H9 (cell line): ENCODE measurements at regions not wholly inside any gene's neighbourhood (a gene's known extent, or its start where the extent isn't known, plus 50 kb on each side); places are given as distances from the start of the nearest gene placed in this dataset.

ENCODE experiments used
- DNase-seq: peaks from one replicate; pipeline ENCODE4 v3.0.0-alpha.2; 2017
- H2AFZ ChIP-seq: one replicate; pipeline ENCODE4 v1.6.1; 2013; ENCODE audit warnings: mild to moderate bottlenecking, low read length, control low read depth, moderate library complexity
- H2AK5ac ChIP-seq: 2 replicates; pipeline ENCODE4 v1.6.1; 2013; ENCODE audit warnings: low read length, control low read depth, mixed read lengths; ENCODE audit not compliant: insufficient read length
- H2BK120ac ChIP-seq: one replicate; pipeline ENCODE4 v1.6.1; 2013; ENCODE audit warnings: low read depth, mild to moderate bottlenecking, low read length, control low read depth, inconsistent platforms; ENCODE audit not compliant: poor library complexity, severe bottlenecking
- H2BK12ac ChIP-seq: 2 replicates; pipeline ENCODE4 v1.6.1; 2013; ENCODE audit warnings: low read length, control low read depth, mixed read lengths, low read depth; ENCODE audit not compliant: insufficient read length
- H2BK15ac ChIP-seq: 2 replicates; pipeline ENCODE4 v1.6.1; 2013; ENCODE audit warnings: low read depth, low read length, control low read depth
- H2BK20ac ChIP-seq: one replicate; pipeline ENCODE4 v1.6.1; 2013; ENCODE audit warnings: low read depth, mild to moderate bottlenecking, low read length, control low read depth, inconsistent platforms; ENCODE audit not compliant: poor library complexity, severe bottlenecking
- H2BK5ac ChIP-seq: 2 replicates; pipeline ENCODE4 v1.6.1; 2013; ENCODE audit warnings: low read length, control low read depth, mixed read lengths; ENCODE audit not compliant: insufficient read length
- H3K14ac ChIP-seq: 2 replicates; pipeline ENCODE4 v1.6.1; 2013; ENCODE audit warnings: low read length, control low read depth; ENCODE audit not compliant: insufficient read depth
- H3K18ac ChIP-seq: 2 replicates; pipeline ENCODE4 v1.6.1; 2013; ENCODE audit warnings: low read depth, mild to moderate bottlenecking, mixed read lengths, low read length, control low read depth; ENCODE audit not compliant: insufficient read length
- H3K23ac ChIP-seq: 2 replicates; pipeline ENCODE4 v1.6.1; 2013; ENCODE audit warnings: low read length, control low read depth, mixed read lengths, low read depth; ENCODE audit not compliant: insufficient read length
- H3K23me2 ChIP-seq: 2 replicates; pipeline ENCODE4 v1.6.1; 2013; ENCODE audit warnings: low read depth, mild to moderate bottlenecking, mixed read lengths, low read length, control low read depth; ENCODE audit not compliant: insufficient read length, poor library complexity, severe bottlenecking
- H3K27ac ChIP-seq: 2 replicates; pipeline ENCODE4 v1.5.1; 2013; ENCODE audit warnings: low read length, control low read depth, mixed read lengths, low read depth; ENCODE audit not compliant: insufficient read length
- H3K27me3 ChIP-seq: 2 replicates; pipeline ENCODE4 v1.6.1; 2013; ENCODE audit warnings: low read length, control low read depth, inconsistent platforms; ENCODE audit not compliant: insufficient read depth
- H3K4ac ChIP-seq: 2 replicates; pipeline ENCODE4 v1.6.1; 2013; ENCODE audit warnings: low read depth, mild to moderate bottlenecking, control low read depth, inconsistent platforms, low read length, moderate library complexity
- H3K4me1 ChIP-seq: 2 replicates; pipeline ENCODE4 v1.6.1; 2013; ENCODE audit warnings: low read length, control low read depth, inconsistent platforms; ENCODE audit not compliant: insufficient read depth
- H3K4me2 ChIP-seq: 2 replicates; pipeline ENCODE4 v1.6.1; 2013; ENCODE audit warnings: low read length, control low read depth, mixed read lengths; ENCODE audit not compliant: insufficient read length, insufficient read depth
- H3K56ac ChIP-seq: 2 replicates; pipeline ENCODE4 v1.6.1; 2013; ENCODE audit warnings: low read depth, mild to moderate bottlenecking, mixed read lengths, low read length, control low read depth; ENCODE audit not compliant: insufficient read length
- H3K79me1 ChIP-seq: 2 replicates; pipeline ENCODE4 v1.6.1; 2013; ENCODE audit warnings: low read depth, mild to moderate bottlenecking, moderate library complexity, low read length, control low read depth, inconsistent platforms; ENCODE audit not compliant: insufficient read depth, poor library complexity, severe bottlenecking
- H3K79me2 ChIP-seq: 2 replicates; pipeline ENCODE4 v1.6.1; 2013; ENCODE audit warnings: low read length, control low read depth, inconsistent platforms; ENCODE audit not compliant: insufficient read depth
- H3K9ac ChIP-seq: 2 replicates; pipeline ENCODE4 v1.6.1; 2013; ENCODE audit warnings: low read length, control low read depth, mixed read lengths; ENCODE audit not compliant: insufficient read length; ENCODE audit errors: extremely low read depth
- H3K9me3 ChIP-seq: one replicate; pipeline ENCODE4 v1.6.1; 2013; ENCODE audit warnings: low read depth, low read length, inconsistent platforms; ENCODE audit not compliant: control insufficient read depth
- H3T11ph ChIP-seq: one replicate; pipeline ENCODE4 v1.6.1; 2013; ENCODE audit warnings: mild to moderate bottlenecking, low read length, control low read depth, inconsistent platforms
- H4K20me1 ChIP-seq: one replicate; pipeline ENCODE4 v1.6.1; 2013; ENCODE audit not compliant: control insufficient read depth, insufficient read length, insufficient read depth
- H4K5ac ChIP-seq: 2 replicates; pipeline ENCODE4 v1.6.1; 2013; ENCODE audit warnings: low read depth, mild to moderate bottlenecking, mixed read lengths, low read length, control low read depth; ENCODE audit not compliant: insufficient read length
- H4K8ac ChIP-seq: replicated peaks from 2 replicates; pipeline ENCODE4 v1.6.1; 2013; ENCODE audit warnings: low read length, control low read depth, mixed read lengths, low read depth; ENCODE audit not compliant: insufficient read length
- H4K91ac ChIP-seq: 2 replicates; pipeline ENCODE4 v1.6.1; 2013; ENCODE audit warnings: low read depth, mild to moderate bottlenecking, moderate library complexity, mixed read lengths, low read length, control low read depth; ENCODE audit not compliant: insufficient read length
- H3K27ac Mint-ChIP-seq, 3 experiments: 2 replicates in 2 of 3; 3 replicates in 1 of 3; pipeline ENCODE4 v1.8.0; 2020 to 2021; ENCODE audit warnings: mixed read lengths in 3 of 3, mild to moderate bottlenecking in 1 of 3, moderate library complexity in 1 of 3
- H3K27me3 Mint-ChIP-seq: 2 replicates; pipeline ENCODE4 v1.8.0; 2021; ENCODE audit warnings: low read depth, mild to moderate bottlenecking, moderate library complexity, mixed read lengths
- H3K36me3 Mint-ChIP-seq, 3 experiments: 2 replicates in 2 of 3; 3 replicates in 1 of 3; pipeline ENCODE4 v1.8.0; 2020 to 2021; ENCODE audit warnings: low read depth in 3 of 3, mixed read lengths in 3 of 3; ENCODE audit not compliant: insufficient read depth in 1 of 3
- H3K4me1 Mint-ChIP-seq, 2 experiments: 2 replicates each; pipeline ENCODE4 v1.8.0; 2020; ENCODE audit warnings: mixed read lengths in 2 of 2
- H3K4me3 Mint-ChIP-seq, 2 experiments: 2 replicates in 1 of 2; 3 replicates in 1 of 2; pipeline ENCODE4 v1.8.0; 2020 to 2021; ENCODE audit warnings: mild to moderate bottlenecking in 2 of 2, mixed read lengths in 2 of 2, moderate library complexity in 1 of 2
- H3K9me3 Mint-ChIP-seq, 2 experiments: 2 replicates in 1 of 2; 3 replicates in 1 of 2; pipeline ENCODE4 v1.8.0; 2020; ENCODE audit warnings: mild to moderate bottlenecking in 2 of 2, mixed read lengths in 2 of 2, moderate library complexity in 1 of 2
- WGBS: extraction: QIAGEN DNeasy Blood & Tissue Kit; methylation state at CpG from one replicate; pipeline ENCODE4 v1.1.7; 2013; ENCODE audit warnings: missing lambda C conversion rate, low lambda C conversion rate, mixed read lengths; ENCODE audit not compliant: insufficient read length; ENCODE audit errors: extremely low coverage; 5-methylcytosine and 5-hydroxymethylcytosine counted together
- TF ChIP-seq, protein P1 (sequence below): fragments of 200-600 bp; sonication (generic); conservative IDR thresholded peaks from 3 replicates; pipeline ENCODE4 v1.8.0; 2021; ENCODE audit warnings: antibody characterized with exemption, mild to moderate bottlenecking

DNA sequence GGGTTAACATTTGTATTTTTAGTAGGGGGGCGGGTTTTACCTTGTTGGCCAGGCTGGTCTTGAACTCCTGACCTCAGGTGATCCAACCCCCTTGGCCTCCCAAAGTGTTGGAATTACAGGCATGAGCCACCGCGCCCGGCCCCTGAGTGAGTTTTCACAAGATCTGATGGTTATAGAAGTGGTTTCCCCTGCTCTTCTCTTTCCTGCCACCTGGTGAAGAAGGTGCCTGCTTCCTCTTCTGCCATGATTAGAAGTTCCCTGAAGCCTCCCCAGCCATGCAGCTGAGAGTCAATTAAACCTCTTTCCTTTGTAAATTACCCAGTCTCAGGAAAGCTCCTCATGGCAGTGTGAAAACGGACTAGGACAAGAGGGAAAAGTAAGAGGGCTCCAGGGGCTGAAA is 259.1 kb upstream of the PLET1 start:
- Mint-ChIP-seq H3K36me3 (no peaks in the 10 kb centered on the region; a peak in 1 of 7 replicates), H3K27ac (no peak overlapping the region), H3K27me3 (no peaks in the 10 kb centered on the region; the same call in 1 of the 2 replicates), H3K9me3 (no peaks in the 10 kb centered on the region; a peak in 1 of 5 replicates), H3K4me3 (no peak overlapping the region), H3K4me1 (peaks cover 9 to 12% of the 10 kb centered on the region in 2 experiments)
- no CpG with 5 or more reads among the region's 5 CpGs for WGBS
- no peak overlapping the region for H3T11ph ChIP-seq
- H4K8ac ChIP-seq = no peak overlapping the region
- no peaks in the 10 kb centered on the region for H3K79me2 ChIP-seq
- H4K91ac ChIP-seq = no peak overlapping the region
- no peaks in the 10 kb centered on the region for H3K9me3 ChIP-seq
- no peak overlapping the region for H3K14ac ChIP-seq
- no peaks in the 10 kb centered on the region for H4K20me1 ChIP-seq
- H2AK5ac ChIP-seq = no peak overlapping the region
- no peak overlapping the region for H3K23ac ChIP-seq
- no peak overlapping the region for H4K5ac ChIP-seq
- no peak overlapping the region for H3K27ac ChIP-seq
- TF ChIP-seq, protein P1, sequence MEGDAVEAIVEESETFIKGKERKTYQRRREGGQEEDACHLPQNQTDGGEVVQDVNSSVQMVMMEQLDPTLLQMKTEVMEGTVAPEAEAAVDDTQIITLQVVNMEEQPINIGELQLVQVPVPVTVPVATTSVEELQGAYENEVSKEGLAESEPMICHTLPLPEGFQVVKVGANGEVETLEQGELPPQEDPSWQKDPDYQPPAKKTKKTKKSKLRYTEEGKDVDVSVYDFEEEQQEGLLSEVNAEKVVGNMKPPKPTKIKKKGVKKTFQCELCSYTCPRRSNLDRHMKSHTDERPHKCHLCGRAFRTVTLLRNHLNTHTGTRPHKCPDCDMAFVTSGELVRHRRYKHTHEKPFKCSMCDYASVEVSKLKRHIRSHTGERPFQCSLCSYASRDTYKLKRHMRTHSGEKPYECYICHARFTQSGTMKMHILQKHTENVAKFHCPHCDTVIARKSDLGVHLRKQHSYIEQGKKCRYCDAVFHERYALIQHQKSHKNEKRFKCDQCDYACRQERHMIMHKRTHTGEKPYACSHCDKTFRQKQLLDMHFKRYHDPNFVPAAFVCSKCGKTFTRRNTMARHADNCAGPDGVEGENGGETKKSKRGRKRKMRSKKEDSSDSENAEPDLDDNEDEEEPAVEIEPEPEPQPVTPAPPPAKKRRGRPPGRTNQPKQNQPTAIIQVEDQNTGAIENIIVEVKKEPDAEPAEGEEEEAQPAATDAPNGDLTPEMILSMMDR = no peak
- no peak overlapping the region for H2BK5ac ChIP-seq
- H2BK12ac ChIP-seq = no peak overlapping the region
- no peaks in the 10 kb centered on the region for H3K23me2 ChIP-seq
- no peak overlapping the region for H3K9ac ChIP-seq
- no peak overlapping the region for H3K4ac ChIP-seq
- H3K79me1 ChIP-seq = no peaks in the 10 kb centered on the region
- no peak overlapping the region for H2BK15ac ChIP-seq
- no peak overlapping the region for H3K18ac ChIP-seq
- no peak for DNase-seq
- no peak overlapping the region for H3K4me2 ChIP-seq
- H3K27me3 ChIP-seq = no peaks in the 10 kb centered on the region
- no peak overlapping the region for H2BK20ac ChIP-seq
- no peak overlapping the region for H3K56ac ChIP-seq
- no peak overlapping the region for H2AFZ ChIP-seq
- no peaks in the 10 kb centered on the region for H3K4me1 ChIP-seq
- H2BK120ac ChIP-seq = no peak overlapping the region
